RKO (cell line): ENCODE measurements at regions not wholly inside any gene's neighbourhood (a gene's known extent, or its start where the extent isn't known, plus 50 kb on each side); places are given as distances from the start of the nearest gene placed in this dataset.
"Not testable (repeated sequence)": the region's sequence is repeated elsewhere in the genome, so short reads cannot be mapped to it uniquely, and the experiment has no call there.

Source experiments
- DNase-seq: peaks from one replicate; pipeline ENCODE4 v3.0.0-alpha.2; 2016; ENCODE audit warnings: low spot score

- DNase-seq = no peak
These were observed 224.8 kb upstream of the JARID2 start for GRCh38 chr6:15021074-15021473.

- not testable (repeated sequence) for DNase-seq
These were observed 222.9 kb upstream of the JARID2 start for GRCh38 chr6:15023018-15023417.

GRCh38 chr6:15023448-15023847, 222.4 kb upstream of the JARID2 start:
- no peak for DNase-seq

GRCh38 chr6:15025446-15025845, 220.4 kb upstream of the JARID2 start:
- no peak for DNase-seq

- DNase-seq = no peak
These were observed 219.0 kb upstream of the JARID2 start for GRCh38 chr6:15026832-15027231.

GRCh38 chr6:15027472-15027871, 218.4 kb upstream of the JARID2 start:
- DNase-seq = no peak

GRCh38 chr6:15032015-15032414, 213.9 kb upstream of the JARID2 start:
- DNase-seq = no peak

- no peak for DNase-seq
These were observed 212.0 kb upstream of the JARID2 start for GRCh38 chr6:15033850-15034203.

- no peak for DNase-seq
These were observed 209.1 kb upstream of the JARID2 start for GRCh38 chr6:15036690-15037245.

GRCh38 chr6:15037253-15037652, 208.6 kb upstream of the JARID2 start:
- DNase-seq = no peak

- DNase-seq = no peak
These were observed 207.7 kb upstream of the JARID2 start for GRCh38 chr6:15038013-15038791.

- no peak for DNase-seq
These were observed 206.7 kb upstream of the JARID2 start for GRCh38 chr6:15039136-15039535.

GRCh38 chr6:15042938-15043337, 202.9 kb upstream of the JARID2 start:
- no peak for DNase-seq

- DNase-seq = no peak
These were observed 201.6 kb upstream of the JARID2 start for GRCh38 chr6:15044146-15044882.

- no peak for DNase-seq
These were observed 200.9 kb upstream of the JARID2 start for GRCh38 chr6:15044948-15045347.

- DNase-seq = no peak
These were observed 199.1 kb upstream of the JARID2 start for GRCh38 chr6:15046751-15047150.

GRCh38 chr6:15048367-15048766, 197.5 kb upstream of the JARID2 start:
- no peak for DNase-seq

GRCh38 chr6:15058200-15059061, 187.4 kb upstream of the JARID2 start:
- DNase-seq = no peak

GRCh38 chr6:15061180-15061641, 184.7 kb upstream of the JARID2 start:
- no peak for DNase-seq

- DNase-seq = no peak
These were observed 183.9 kb upstream of the JARID2 start for GRCh38 chr6:15061908-15062515.

GRCh38 chr6:15062516-15063252, 183.2 kb upstream of the JARID2 start:
- DNase-seq = no peak
